HCT116 (cell line): ENCODE measurements at regions not wholly inside any gene's neighbourhood (a gene's known extent, or its start where the extent isn't known, plus 50 kb on each side); places are given as distances from the start of the nearest gene placed in this dataset.

ENCODE experiments used
- CBX3 ChIP-seq: IDR thresholded peaks from 2 replicates; pipeline ENCODE4 v1.6.1; 2012; ENCODE audit warnings: low read depth
- CEBPB ChIP-seq: IDR thresholded peaks from 2 replicates; pipeline ENCODE4 v1.6.1; 2012; ENCODE audit warnings: low read depth
- CTCF ChIP-seq, 3 experiments: fragments of 200-600 bp in 1 of 3; sonication (generic) in 1 of 3; IDR thresholded peaks in 2 of 3; conservative IDR thresholded peaks in 1 of 3; 2 replicates each; pipeline ENCODE4 v1.5.1; 2012 to 2017; ENCODE audit warnings: low read depth in 2 of 3, low read length in 2 of 3, antibody characterized with exemption in 1 of 3, borderline replicate concordance in 1 of 3, control low read depth in 1 of 3, mild to moderate bottlenecking in 1 of 3, mixed read lengths in 1 of 3, mixed run types in 1 of 3, moderate library complexity in 1 of 3; ENCODE audit not compliant: insufficient read depth in 1 of 3
- EGR1 ChIP-seq: IDR thresholded peaks from 2 replicates; pipeline ENCODE4 v1.6.1; 2012; ENCODE audit warnings: low read depth
- EZH2 ChIP-seq: fragments of 200-600 bp; sonication (generic); IDR thresholded peaks from 2 replicates; pipeline ENCODE4 v1.6.1; 2017; ENCODE audit warnings: antibody characterized with exemption, mixed run types
- EZH2phosphoT487 ChIP-seq: fragments of 200-600 bp; IDR thresholded peaks from 2 replicates; pipeline ENCODE4 v1.6.1; 2018; ENCODE audit warnings: antibody characterized with exemption, borderline replicate concordance
- FOSL1 ChIP-seq: IDR thresholded peaks from 2 replicates; pipeline ENCODE4 v1.6.1; 2012; ENCODE audit warnings: low read depth
- POLR2A ChIP-seq: IDR thresholded peaks from 2 replicates; pipeline ENCODE4 v1.7.0; 2011; ENCODE audit warnings: borderline replicate concordance; ENCODE audit not compliant: insufficient read depth, insufficient read length; ENCODE audit errors: extremely low read depth
- POLR2AphosphoS5 ChIP-seq: IDR thresholded peaks from 2 replicates; pipeline ENCODE4 v1.6.1; 2011; ENCODE audit warnings: mild to moderate bottlenecking, low read depth, low read length, moderate library complexity
- REST ChIP-seq: IDR thresholded peaks from 2 replicates; pipeline ENCODE4 v1.6.1; 2012; ENCODE audit warnings: low read depth
- TCF7L2 ChIP-seq: IDR thresholded peaks from 2 replicates; pipeline ENCODE4 v1.7.0; 2011; ENCODE audit warnings: borderline replicate concordance, inconsistent platforms; ENCODE audit not compliant: insufficient read depth, insufficient read length; ENCODE audit errors: extremely low read depth
- ZBTB33 ChIP-seq: IDR thresholded peaks from 2 replicates; pipeline ENCODE4 v1.6.1; 2011; ENCODE audit warnings: mild to moderate bottlenecking, low read length, moderate library complexity; ENCODE audit not compliant: insufficient replicate concordance; ENCODE audit errors: extremely low read depth
- ZFX ChIP-seq: fragments of 450-650 bp; IDR thresholded peaks from 2 replicates; pipeline ENCODE4 v1.6.1; 2017
- TF ChIP-seq, protein P1 (sequence below): IDR thresholded peaks from 2 replicates; pipeline ENCODE4 v1.6.1; 2012

DNA sequence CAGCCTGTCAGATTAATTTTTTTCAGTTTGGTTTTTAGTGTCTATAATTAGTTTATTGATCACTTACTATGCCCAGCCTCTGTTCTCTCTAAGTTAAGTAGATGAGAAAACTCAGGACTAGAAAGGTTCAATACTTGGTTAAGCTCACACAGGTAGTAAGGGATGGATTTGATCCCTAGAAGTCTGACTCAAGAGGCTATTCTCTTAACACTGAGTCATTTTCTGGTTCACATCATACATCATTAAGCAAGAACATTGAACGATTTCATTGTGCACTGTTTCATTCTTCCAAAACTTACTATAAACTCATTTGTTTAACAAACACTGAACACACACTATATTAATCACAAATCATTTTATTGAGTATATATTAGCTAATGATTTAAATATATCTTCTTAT lies 54.1 kb upstream of the SLC38A11 start:
- no peak for TF ChIP-seq POLR2AphosphoS5
- no peak for TF ChIP-seq CTCF (IDR thresholded peaks at IDR 0.05 in 2 of 3, conservative IDR thresholded peaks at IDR 0.05 in 1 of 3; ENCODE audit: borderline replicate concordance in 1 of 3, insufficient read depth in 1 of 3, low read depth in 2 of 3, low read length in 2 of 3)
- no peak for TF ChIP-seq EZH2
- no peak for TF ChIP-seq CEBPB
- TF ChIP-seq EGR1 = no peak
- no peak for TF ChIP-seq ZFX
- TF ChIP-seq FOSL1 = no peak
- TF ChIP-seq, protein P1, sequence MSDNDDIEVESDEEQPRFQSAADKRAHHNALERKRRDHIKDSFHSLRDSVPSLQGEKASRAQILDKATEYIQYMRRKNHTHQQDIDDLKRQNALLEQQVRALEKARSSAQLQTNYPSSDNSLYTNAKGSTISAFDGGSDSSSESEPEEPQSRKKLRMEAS = no peak
- TF ChIP-seq TCF7L2 = no peak
- no peak for TF ChIP-seq POLR2A
- TF ChIP-seq REST = no peak
- no peak for TF ChIP-seq EZH2phosphoT487
- TF ChIP-seq CBX3 = no peak
- no peak for TF ChIP-seq ZBTB33
